NCI-H146 (cell line): ENCODE measurements at regions not wholly inside any gene's neighbourhood (a gene's known extent, or its start where the extent isn't known, plus 50 kb on each side); places are given as distances from the start of the nearest gene placed in this dataset.

Source experiments
- DNase-seq: peaks from one replicate; lab custom pipeline; 2025; lab: John Stamatoyannopoulos, UW

- DNase-seq = no peak
These were observed 257.4 kb upstream of the ADAMTS9 start for GRCh38 chr3:64945171-64945729.

GRCh38 chr3:64943866-64944265 is 256.1 kb upstream of the ADAMTS9 start:
- DNase-seq = no peak

- no peak for DNase-seq
These were observed 253.0 kb upstream of the ADAMTS9 start for GRCh38 chr3:64940596-64941348.

- no peak for DNase-seq
These were observed 252.1 kb upstream of the ADAMTS9 start for GRCh38 chr3:64939747-64940450.

- DNase-seq = no peak
These were observed 251.5 kb upstream of the ADAMTS9 start for GRCh38 chr3:64939309-64939708.

- no peak for DNase-seq
These were observed 248.8 kb upstream of the ADAMTS9 start for GRCh38 chr3:64936556-64936955.

- no peak for DNase-seq
These were observed 248.2 kb upstream of the ADAMTS9 start for GRCh38 chr3:64935971-64936370.

- no peak for DNase-seq
These were observed 245.0 kb upstream of the ADAMTS9 start for GRCh38 chr3:64932666-64933342.

- DNase-seq = no peak
These were observed 244.3 kb upstream of the ADAMTS9 start for GRCh38 chr3:64932016-64932518.

GRCh38 chr3:64930891-64931290 is 243.1 kb upstream of the ADAMTS9 start:
- no peak for DNase-seq

- DNase-seq = no peak
These were observed 240.9 kb upstream of the ADAMTS9 start for GRCh38 chr3:64928683-64929082.

GRCh38 chr3:64927689-64928088 is 239.9 kb upstream of the ADAMTS9 start:
- no peak for DNase-seq

- DNase-seq = no peak
These were observed 237.8 kb upstream of the ADAMTS9 start for GRCh38 chr3:64925575-64925974.

- DNase-seq = no peak
These were observed 237.2 kb upstream of the ADAMTS9 start for GRCh38 chr3:64924961-64925360.

- DNase-seq = no peak
These were observed 234.4 kb upstream of the ADAMTS9 start for GRCh38 chr3:64922213-64922612.

- no peak for DNase-seq
These were observed 233.7 kb upstream of the ADAMTS9 start for GRCh38 chr3:64921281-64922065.

GRCh38 chr3:64919934-64920333 is 232.1 kb upstream of the ADAMTS9 start:
- no peak for DNase-seq

GRCh38 chr3:64918989-64919388 is 231.2 kb upstream of the ADAMTS9 start:
- DNase-seq = no peak

GRCh38 chr3:64917914-64918453 is 230.2 kb upstream of the ADAMTS9 start:
- no peak for DNase-seq

GRCh38 chr3:64916937-64917336 is 229.1 kb upstream of the ADAMTS9 start:
- no peak for DNase-seq

GRCh38 chr3:64916192-64916798 is 228.5 kb upstream of the ADAMTS9 start:
- no peak for DNase-seq
